ENCODE measurements at regions not wholly inside any gene's neighbourhood (a gene's known extent, or its start where the extent isn't known, plus 50 kb on each side); places are given as distances from the start of the nearest gene placed in this dataset.

DNA sequence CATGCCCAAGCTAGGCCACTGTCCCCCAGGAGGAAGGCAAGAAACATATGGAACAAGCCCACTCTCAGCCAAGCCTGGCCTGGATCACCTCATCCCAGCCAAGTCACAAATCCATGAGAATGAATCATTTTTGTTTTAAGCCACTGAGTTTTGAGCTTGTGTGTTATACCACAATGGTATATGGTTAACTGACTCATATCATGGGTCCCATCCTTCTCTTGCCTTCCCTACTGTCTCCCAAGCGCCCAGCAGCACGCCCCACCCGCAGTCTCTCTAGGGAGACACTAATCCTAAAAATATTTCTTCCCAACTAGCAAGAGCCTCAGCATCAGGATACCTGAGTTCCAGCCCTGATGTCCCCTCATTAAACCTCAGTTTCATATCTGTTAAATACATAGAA, 248.1 kb downstream of the CDK5RAP2 start:
- Histone ChIP-seq H3K36me3 (replicated peaks; ENCODE audit: low read depth, low read length) (no peaks in the 10 kb centered on the region), H3K27me3 (ENCODE audit: low read depth, low read length) (peaks cover 39% of the 10 kb centered on the region), H3K4me3 (ENCODE audit: low read length) (no peak overlapping the region), H4K20me1 (ENCODE audit: insufficient read depth, low read length) (no peaks in the 10 kb centered on the region), H3K79me2 (ENCODE audit: low read length) (no peaks in the 10 kb centered on the region), H3K9me3 (ENCODE audit: insufficient read depth, low read length) (no peaks in the 10 kb centered on the region), H3K4me1 (ENCODE audit: low read length) (no peaks in the 10 kb centered on the region), H3K9ac (ENCODE audit: low read length) (no peak overlapping the region), H2AFZ (ENCODE audit: low read depth, low read length) (no peak overlapping the region), H3K27ac (ENCODE audit: low read length) (no peak overlapping the region), H3K4me2 (ENCODE audit: low read length) (no peak overlapping the region)
- TF ChIP-seq EZH2phosphoT487 (IDR thresholded peaks at IDR 0.05; ENCODE audit: low read depth) = no peak
- TF ChIP-seq, protein P1, sequence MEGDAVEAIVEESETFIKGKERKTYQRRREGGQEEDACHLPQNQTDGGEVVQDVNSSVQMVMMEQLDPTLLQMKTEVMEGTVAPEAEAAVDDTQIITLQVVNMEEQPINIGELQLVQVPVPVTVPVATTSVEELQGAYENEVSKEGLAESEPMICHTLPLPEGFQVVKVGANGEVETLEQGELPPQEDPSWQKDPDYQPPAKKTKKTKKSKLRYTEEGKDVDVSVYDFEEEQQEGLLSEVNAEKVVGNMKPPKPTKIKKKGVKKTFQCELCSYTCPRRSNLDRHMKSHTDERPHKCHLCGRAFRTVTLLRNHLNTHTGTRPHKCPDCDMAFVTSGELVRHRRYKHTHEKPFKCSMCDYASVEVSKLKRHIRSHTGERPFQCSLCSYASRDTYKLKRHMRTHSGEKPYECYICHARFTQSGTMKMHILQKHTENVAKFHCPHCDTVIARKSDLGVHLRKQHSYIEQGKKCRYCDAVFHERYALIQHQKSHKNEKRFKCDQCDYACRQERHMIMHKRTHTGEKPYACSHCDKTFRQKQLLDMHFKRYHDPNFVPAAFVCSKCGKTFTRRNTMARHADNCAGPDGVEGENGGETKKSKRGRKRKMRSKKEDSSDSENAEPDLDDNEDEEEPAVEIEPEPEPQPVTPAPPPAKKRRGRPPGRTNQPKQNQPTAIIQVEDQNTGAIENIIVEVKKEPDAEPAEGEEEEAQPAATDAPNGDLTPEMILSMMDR (IDR thresholded peaks at IDR 0.05; ENCODE audit: low read depth, low read length) = no peak

DNA sequence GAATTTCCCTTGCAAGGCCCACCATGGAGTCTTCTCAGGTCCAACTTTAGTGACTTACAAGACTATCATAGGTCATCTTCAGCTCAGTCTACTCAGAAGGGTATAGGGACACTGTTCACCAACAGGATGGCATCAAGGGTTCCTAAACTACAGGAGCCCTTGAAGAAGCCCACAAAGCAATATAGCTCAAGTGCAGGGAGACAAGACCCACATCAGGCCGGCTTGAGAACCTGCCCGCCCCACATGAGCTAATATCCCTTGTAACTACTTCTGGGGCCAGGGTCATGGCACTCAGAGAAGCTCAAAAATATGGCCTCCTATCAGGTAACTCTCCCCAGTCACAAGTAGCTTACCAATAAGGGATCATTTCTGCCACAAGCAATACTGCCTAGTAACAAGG, 249.9 kb downstream of the CDK5RAP2 start:
- Histone ChIP-seq H3K9ac (ENCODE audit: low read length) (no peak overlapping the region), H3K27ac (ENCODE audit: low read length) (no peak overlapping the region), H3K27me3 (ENCODE audit: low read depth, low read length) (peaks cover 36% of the 10 kb centered on the region), H3K36me3 (replicated peaks; ENCODE audit: low read depth, low read length) (no peaks in the 10 kb centered on the region), H4K20me1 (ENCODE audit: insufficient read depth, low read length) (no peaks in the 10 kb centered on the region), H3K79me2 (ENCODE audit: low read length) (no peaks in the 10 kb centered on the region), H3K4me2 (ENCODE audit: low read length) (no peak overlapping the region), H3K4me3 (ENCODE audit: low read length) (no peak overlapping the region), H3K4me1 (ENCODE audit: low read length) (0 out of 2 replicates have a peak, but pooled peaks cover under 1% of the 10 kb centered on the region), H3K9me3 (ENCODE audit: insufficient read depth, low read length) (no peaks in the 10 kb centered on the region), H2AFZ (ENCODE audit: low read depth, low read length) (no peak overlapping the region)
- TF ChIP-seq, protein P1 (IDR thresholded peaks at IDR 0.05; ENCODE audit: low read depth, low read length) = no peak
- TF ChIP-seq EZH2phosphoT487 (IDR thresholded peaks at IDR 0.05; ENCODE audit: low read depth) = no peak

DNA sequence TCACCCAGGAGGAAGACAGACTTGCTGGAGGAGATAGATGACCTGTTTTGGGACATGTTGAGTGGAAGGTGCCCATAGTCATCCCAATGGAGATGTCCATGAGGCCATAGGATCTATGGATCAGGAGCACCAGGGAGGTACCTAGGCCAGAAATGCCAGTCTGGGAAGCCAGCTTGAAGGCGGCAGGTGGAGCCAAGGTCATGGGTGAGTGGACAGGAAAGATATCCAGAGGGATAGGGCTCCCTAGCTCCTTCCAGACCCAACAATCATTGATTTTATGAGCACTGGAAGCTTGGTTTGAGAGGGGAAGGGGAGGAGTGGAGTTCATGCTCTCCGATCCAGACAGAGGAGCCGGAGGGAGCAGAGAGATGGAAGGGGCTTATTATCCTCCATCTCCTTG, 252.6 kb downstream of the CDK5RAP2 start:
- H3K27me3 ChIP-seq (ENCODE audit: low read depth, low read length) = peaks cover 28% of the 10 kb centered on the region
- H3K79me2 ChIP-seq (ENCODE audit: low read length) = no peaks in the 10 kb centered on the region
- H3K27ac ChIP-seq (ENCODE audit: low read length) = no peak overlapping the region
- H3K9me3 ChIP-seq (ENCODE audit: insufficient read depth, low read length) = no peaks in the 10 kb centered on the region
- H3K4me3 ChIP-seq (ENCODE audit: low read length) = no peak overlapping the region
- no peak overlapping the region for H3K9ac ChIP-seq (ENCODE audit: low read length)
- no peaks in the 10 kb centered on the region for H3K36me3 ChIP-seq (replicated peaks; ENCODE audit: low read depth, low read length)
- H2AFZ ChIP-seq (ENCODE audit: low read depth, low read length) = no peak overlapping the region
- peaks cover 6% of the 10 kb centered on the region; the same call in 1 of the 2 replicates for H3K4me1 ChIP-seq (ENCODE audit: low read length)
- no peak overlapping the region for H3K4me2 ChIP-seq (ENCODE audit: low read length)
- TF ChIP-seq EZH2phosphoT487 (IDR thresholded peaks at IDR 0.05; ENCODE audit: low read depth) = no peak
- TF ChIP-seq, protein P1 (IDR thresholded peaks at IDR 0.05; ENCODE audit: low read depth, low read length) = no peak
- H4K20me1 ChIP-seq (ENCODE audit: insufficient read depth, low read length) = no peaks in the 10 kb centered on the region

DNA sequence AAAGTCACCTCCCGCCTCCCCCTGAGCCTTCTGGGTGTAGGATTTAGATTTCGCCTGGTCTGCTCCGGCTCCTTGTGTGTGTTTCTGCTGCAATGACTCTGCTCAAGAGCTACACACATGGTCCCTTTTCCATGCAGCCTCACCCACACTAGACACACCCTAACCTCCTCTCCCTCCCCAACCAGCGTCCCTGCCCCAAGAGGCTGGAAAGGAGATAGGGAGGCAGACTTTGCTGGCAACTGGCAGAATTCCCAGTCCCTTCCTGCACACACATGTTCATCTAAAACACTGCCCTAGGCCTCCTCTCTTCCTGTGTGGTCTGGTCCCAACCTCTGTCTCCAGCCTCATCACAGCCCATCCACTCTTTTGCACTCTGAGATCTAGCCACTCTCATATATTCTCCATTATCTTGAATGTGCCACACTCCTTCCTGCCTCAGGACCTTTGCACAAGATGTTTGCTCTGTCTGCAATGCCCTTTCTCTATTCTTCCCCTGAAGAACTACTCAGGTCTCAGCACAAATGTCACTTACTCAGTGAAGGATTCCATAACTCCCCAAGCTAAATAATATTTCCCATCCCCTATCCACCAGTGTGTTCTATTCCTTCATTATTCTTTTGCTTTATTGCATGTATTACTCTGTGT, 253.8 kb downstream of the CDK5RAP2 start:
- Histone ChIP-seq H4K20me1 (ENCODE audit: insufficient read depth, low read length) (no peaks in the 10 kb centered on the region), H2AFZ (ENCODE audit: low read depth, low read length) (no peak overlapping the region), H3K27me3 (ENCODE audit: low read depth, low read length) (peaks cover 17% of the 10 kb centered on the region; the same call in 1 of the 2 replicates), H3K79me2 (ENCODE audit: low read length) (no peaks in the 10 kb centered on the region), H3K27ac (ENCODE audit: low read length) (no peak overlapping the region), H3K9me3 (ENCODE audit: insufficient read depth, low read length) (no peaks in the 10 kb centered on the region), H3K4me1 (ENCODE audit: low read length) (peaks cover 6% of the 10 kb centered on the region; the same call in 1 of the 2 replicates), H3K4me3 (ENCODE audit: low read length) (no peak overlapping the region), H3K4me2 (ENCODE audit: low read length) (no peak overlapping the region), H3K36me3 (replicated peaks; ENCODE audit: low read depth, low read length) (no peaks in the 10 kb centered on the region), H3K9ac (ENCODE audit: low read length) (no peak overlapping the region)
- TF ChIP-seq, protein P1 (IDR thresholded peaks at IDR 0.05; ENCODE audit: low read depth, low read length) = no peak
- no peak for TF ChIP-seq EZH2phosphoT487 (IDR thresholded peaks at IDR 0.05; ENCODE audit: low read depth)

Measured in OCI-LY3 (cell line).